ENCODE measurements at regions not wholly inside any gene's neighbourhood (a gene's known extent, or its start where the extent isn't known, plus 50 kb on each side); places are given as distances from the start of the nearest gene placed in this dataset.

GRCh38 chrX:10800796-10801195 lies 180.4 kb upstream of the MID1 start:
- no peaks in the 10 kb centered on the region for H3K4me1 ChIP-seq
- intact Hi-C loops (cut with DNase I), result no loop called here
- TF ChIP-seq POLR2A (IDR thresholded peaks at IDR 0.05) (no peak), CTCF (IDR thresholded peaks at IDR 0.05) (no peak)
- no peaks in the 10 kb centered on the region for H3K36me3 ChIP-seq
- H3K27me3 ChIP-seq, result no peaks in the 10 kb centered on the region
- no peak overlapping the region for H3K27ac ChIP-seq
- H3K9me3 ChIP-seq, result no peaks in the 10 kb centered on the region
- no peak for DNase-seq
- no peak overlapping the region for H3K4me3 ChIP-seq

- no peaks in the 10 kb centered on the region for H3K9me3 ChIP-seq
- no peak for TF ChIP-seq CTCF (IDR thresholded peaks at IDR 0.05)
- no peak for TF ChIP-seq POLR2A (IDR thresholded peaks at IDR 0.05)
- 85 to 89% methylated on average over 3 of the region's 3 CpGs for WGBS, 2 donors
- no peaks in the 10 kb centered on the region for H3K4me1 ChIP-seq
- no peak for DNase-seq
- intact Hi-C loops (cut with DNase I), result no loop called here
- no peaks in the 10 kb centered on the region for H3K27me3 ChIP-seq
- H3K4me3 ChIP-seq, result no peak overlapping the region
- H3K36me3 ChIP-seq, result no peaks in the 10 kb centered on the region
- no peak overlapping the region for H3K27ac ChIP-seq
These were observed 190.7 kb upstream of the MID1 start for GRCh38 chrX:10811111-10811510.

DNA sequence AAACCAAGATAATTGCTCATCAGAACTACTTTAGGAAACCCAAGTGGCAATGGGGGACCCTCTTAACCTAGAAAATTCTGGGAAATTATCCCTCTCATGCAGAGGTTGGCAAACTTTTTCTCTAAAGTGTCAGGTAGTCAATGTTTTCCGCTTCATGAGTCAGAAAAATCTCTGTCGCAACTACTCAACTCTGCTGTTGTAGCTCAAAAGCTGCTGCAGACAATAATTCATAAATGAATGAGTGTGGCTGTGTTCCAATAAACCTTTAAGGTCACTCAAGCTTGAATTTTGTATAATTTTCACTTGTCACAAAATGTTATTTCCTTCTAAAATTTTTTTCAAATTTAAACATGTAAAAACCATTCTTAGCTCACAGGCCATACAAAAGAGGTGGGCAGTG lies 193.4 kb upstream of the MID1 start:
- no peak for DNase-seq
- intact Hi-C loops (cut with DNase I), result no loop called here
- no peak overlapping the region for H3K4me3 ChIP-seq

GRCh38 chrX:10818651-10819050 lies 198.3 kb upstream of the MID1 start:
- Histone ChIP-seq H3K4me1 (no peaks in the 10 kb centered on the region), H3K36me3 (no peaks in the 10 kb centered on the region), H3K27me3 (no peaks in the 10 kb centered on the region), H3K9me3 (no peaks in the 10 kb centered on the region), H3K27ac (no peak overlapping the region), H3K4me3 (no peak overlapping the region)
- intact Hi-C loops (cut with DNase I), result no loop called here
- TF ChIP-seq POLR2A (IDR thresholded peaks at IDR 0.05), result no peak
- no peak for TF ChIP-seq CTCF (IDR thresholded peaks at IDR 0.05)
- no peak for DNase-seq

More for the DNA sequence above, 193.4 kb upstream of the MID1 start:
- 55 to 80% methylated on average over 2 of the region's 2 CpGs for WGBS, 2 donors
- Histone ChIP-seq H3K9me3 (no peaks in the 10 kb centered on the region), H3K36me3 (no peaks in the 10 kb centered on the region), H3K27ac (no peak overlapping the region), H3K27me3 (no peaks in the 10 kb centered on the region), H3K4me1 (no peaks in the 10 kb centered on the region)
- TF ChIP-seq CTCF (IDR thresholded peaks at IDR 0.05) (no peak), POLR2A (IDR thresholded peaks at IDR 0.05) (no peak)

DNA sequence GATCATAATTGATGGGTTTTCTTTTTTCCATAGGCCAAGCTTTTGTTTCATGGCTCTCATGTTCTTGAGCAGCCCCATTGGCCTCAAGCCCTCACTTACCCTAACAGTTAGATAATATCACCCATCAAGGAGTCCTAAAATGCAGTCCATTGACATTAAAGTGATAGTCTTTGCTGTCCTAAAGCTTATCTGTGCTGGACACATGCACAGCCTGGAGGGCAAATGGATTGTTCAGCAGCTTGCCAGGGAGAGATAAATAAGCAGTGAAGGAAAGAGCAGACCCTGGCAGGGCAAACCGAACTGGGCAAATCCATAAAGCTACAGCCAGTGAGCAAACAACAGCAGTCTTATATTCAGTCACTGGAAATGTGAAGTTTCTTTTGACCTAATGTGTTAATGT lies 199.6 kb upstream of the MID1 start:
- no peak for DNase-seq
- Histone ChIP-seq H3K4me3 (no peak overlapping the region), H3K4me1 (no peaks in the 10 kb centered on the region), H3K9me3 (no peaks in the 10 kb centered on the region), H3K27ac (no peak overlapping the region), H3K36me3 (no peaks in the 10 kb centered on the region), H3K27me3 (no peaks in the 10 kb centered on the region)
- WGBS, 2 donors, result 67 to 82% methylated on average over 1 of the region's 1 CpG
- TF ChIP-seq CTCF (IDR thresholded peaks at IDR 0.05), result no peak
- no peak for TF ChIP-seq POLR2A (IDR thresholded peaks at IDR 0.05)
- intact Hi-C loops (cut with DNase I), result no loop called here

Data from esophagus squamous epithelium (tissue), 5 donors.